B cell (primary cell): ENCODE measurements at regions not wholly inside any gene's neighbourhood (a gene's known extent, or its start where the extent isn't known, plus 50 kb on each side); places are given as distances from the start of the nearest gene placed in this dataset.

Source experiments
- ATAC-seq: fragments of 200-7000 bp; cut with Tn5 transposase; one replicate; pipeline ENCODE4 v1.10.0; 2021; ENCODE audit warnings: low read depth, mild to moderate bottlenecking, moderate number of reproducible peaks, moderate library complexity
- CTCF ChIA-PET: fragments of 350-600 bp; sonication (Branson Sonifier 250); formaldehyde crosslinking; loops from one replicate; lab custom pipeline; 2021; ENCODE audit warnings: antibody characterized with exemption, inconsistent platforms; lab: Charles Lee
- POLR2A ChIA-PET: fragments of 350-600 bp; sonication (Branson Sonifier 250); formaldehyde crosslinking; loops from one replicate; lab custom pipeline; 2021; ENCODE audit warnings: antibody characterized with exemption; lab: Charles Lee
- DNase-seq: peaks from one replicate; pipeline ENCODE4 v3.0.0; 2013
- H2AFZ ChIP-seq: 2 replicates; pipeline ENCODE4 v1.6.1; 2012; ENCODE audit warnings: mild to moderate bottlenecking, low read depth, low read length; ENCODE audit not compliant: insufficient read depth, poor library complexity, severe bottlenecking
- H3K27ac ChIP-seq, 2 donors: 1 replicate in 1 of 2; 2 replicates in 1 of 2; pipeline ENCODE4 v1.5.1; 2012 to 2013; ENCODE audit warnings: low read length in 2 of 2, mild to moderate bottlenecking in 2 of 2, moderate library complexity in 1 of 2
- H3K27me3 ChIP-seq, 4 experiments: fragments of 200-600 bp in 1 of 4; sonication (generic) in 1 of 4; replicated peaks in 1 of 4; 1 replicate in 2 of 4; 2 replicates in 2 of 4; pipeline versions ENCODE4 v1.6.1 to v1.7.0; 2013 to 2016; ENCODE audit warnings: low read length in 3 of 4, mild to moderate bottlenecking in 2 of 4, mixed read lengths in 1 of 4, moderate library complexity in 1 of 4; ENCODE audit not compliant: insufficient read depth in 4 of 4, control insufficient read depth in 3 of 4; ENCODE audit errors: control extremely low read depth in 1 of 4
- H3K36me3 ChIP-seq, 2 experiments: replicated peaks in 1 of 2; 1 replicate in 1 of 2; 2 replicates in 1 of 2; pipeline versions ENCODE4 v1.6.1 to v1.7.1; 2013; ENCODE audit warnings: low read length in 1 of 2; ENCODE audit not compliant: insufficient read depth in 2 of 2, control insufficient read depth in 1 of 2; ENCODE audit errors: control extremely low read depth in 1 of 2, extremely low read depth in 1 of 2
- H3K4me1 ChIP-seq, 2 donors: fragments of 200-600 bp in 1 of 2; sonication (generic) in 1 of 2; 1 replicate in 1 of 2; 2 replicates in 1 of 2; pipeline versions ENCODE4 v1.5.1 to v1.6.1; 2013 to 2017; ENCODE audit warnings: low read length in 2 of 2; ENCODE audit not compliant: control insufficient read depth in 2 of 2, insufficient read depth in 2 of 2
- H3K4me2 ChIP-seq: replicated peaks from 2 replicates; pipeline ENCODE3; 2012; ENCODE audit warnings: mild to moderate bottlenecking, low read depth, low read length; ENCODE audit not compliant: poor library complexity, severe bottlenecking
- H3K4me3 ChIP-seq, 5 experiments: fragments of 200-600 bp in 1 of 5; sonication (generic) in 1 of 5; 1 replicate in 3 of 5; 2 replicates in 2 of 5; pipeline versions ENCODE4 v1.5.1 to v1.7.0; 2011 to 2016; ENCODE audit warnings: low read length in 4 of 5, mild to moderate bottlenecking in 4 of 5, low read depth in 2 of 5, control low read depth in 1 of 5, moderate library complexity in 1 of 5; ENCODE audit not compliant: insufficient read depth in 1 of 5; ENCODE audit errors: control extremely low read depth in 1 of 5, extremely low read depth in 1 of 5
- H3K79me2 ChIP-seq: fragments of 200-600 bp; sonication (generic); one replicate; pipeline ENCODE4 v1.6.0; 2016; ENCODE audit warnings: low read length; ENCODE audit not compliant: control insufficient read depth, insufficient read depth
- H3K9ac ChIP-seq: fragments of 200-600 bp; sonication (generic); 2 replicates; pipeline ENCODE4 v1.6.1; 2017; ENCODE audit warnings: mild to moderate bottlenecking, low read length, moderate library complexity
- H3K9me3 ChIP-seq, 3 donors: one replicate each; pipeline versions ENCODE4 v1.6.1 to v1.7.1; 2013; ENCODE audit warnings: low read length in 2 of 3; ENCODE audit not compliant: control insufficient read depth in 2 of 3, insufficient read depth in 1 of 3; ENCODE audit errors: control extremely low read depth in 1 of 3
- H4K20me1 ChIP-seq: 2 replicates; pipeline ENCODE4 v1.6.0; 2012; ENCODE audit warnings: mild to moderate bottlenecking, low read length; ENCODE audit not compliant: insufficient read depth, control insufficient read depth, poor library complexity, severe bottlenecking
- H3K27ac Mint-ChIP-seq: one replicate; pipeline ENCODE4 v1.8.0; 2021; ENCODE audit warnings: mixed read lengths
- H3K27me3 Mint-ChIP-seq: one replicate; pipeline ENCODE4 v1.8.0; 2021; ENCODE audit warnings: mixed read lengths
- H3K4me1 Mint-ChIP-seq: one replicate; pipeline ENCODE4 v1.8.0; 2021; ENCODE audit warnings: mixed read lengths
- H3K4me3 Mint-ChIP-seq: one replicate; pipeline ENCODE4 v1.8.0; 2021; ENCODE audit warnings: mixed read lengths
- H3K9me3 Mint-ChIP-seq: one replicate; pipeline ENCODE4 v1.8.0; 2022; ENCODE audit warnings: mixed read lengths; ENCODE audit not compliant: insufficient read depth
- CTCF ChIP-seq: fragments of 200-600 bp; IDR thresholded peaks from one replicate; pipeline ENCODE4 v1.8.0; 2022; ENCODE audit warnings: antibody characterized with exemption, mild to moderate bottlenecking
- EZH2 ChIP-seq: IDR thresholded peaks from 2 replicates; pipeline ENCODE4 v1.6.1; 2012; ENCODE audit warnings: borderline replicate concordance, low read depth, mild to moderate bottlenecking, moderate library complexity, low read length; ENCODE audit not compliant: insufficient read depth, poor library complexity, severe bottlenecking
- WGBS: methylation state at CpG from one replicate; pipeline ENCODE4 v1.1.5; 2013; ENCODE audit warnings: missing lambda C conversion rate; ENCODE audit not compliant: insufficient coverage; 5-methylcytosine and 5-hydroxymethylcytosine counted together
- intact Hi-C: fragments of 100-400 bp; cut with micrococcal nuclease; formaldehyde crosslinking; loops from one replicate; pipeline ENCODE4 v1.10.0; 2022

- Histone ChIP-seq H3K79me2 (no peaks in the 10 kb centered on the region), H3K4me3 (no peak overlapping the region), H3K9me3 (peaks cover 0 to 15% (median 10%) of the 10 kb centered on the region in 3 donors), H4K20me1 (no peaks in the 10 kb centered on the region), H3K4me2 (no peak overlapping the region), H3K36me3 (no peaks in the 10 kb centered on the region), H3K9ac (no peak overlapping the region), H2AFZ (no peak overlapping the region), H3K4me1 (no peaks in the 10 kb centered on the region), H3K27me3 (no peaks in the 10 kb centered on the region), H3K27ac (no peak overlapping the region)
- intact Hi-C loops, result no loop called here
- ChIA-PET POLR2A (no interaction called here), CTCF (no interaction called here)
- TF ChIP-seq EZH2, result no peak
- TF ChIP-seq CTCF, result no peak
- Mint-ChIP-seq H3K4me3 (no peak overlapping the region), H3K9me3 (peaks cover 4% of the 10 kb centered on the region), H3K27ac (no peak overlapping the region), H3K4me1 (no peaks in the 10 kb centered on the region), H3K27me3 (peaks cover 31% of the 10 kb centered on the region)
- WGBS, result 100% methylated on average over 1 of the region's 1 CpG
- ATAC-seq (no peak), DNase-seq (no peak)
Observed at GRCh38 chr21:35423709-35424108, 374.6 kb upstream of the RUNX1 start.

- Mint-ChIP-seq H3K4me3 (no peak overlapping the region), H3K4me1 (no peaks in the 10 kb centered on the region), H3K27me3 (peaks cover 24% of the 10 kb centered on the region), H3K27ac (no peak overlapping the region), H3K9me3 (peaks cover 4% of the 10 kb centered on the region)
- CTCF ChIA-PET, result no interaction called here
- Histone ChIP-seq H3K9me3 (peaks cover 0 to 15% (median 10%) of the 10 kb centered on the region in 3 donors), H3K27ac (no peak overlapping the region), H3K27me3 (no peaks in the 10 kb centered on the region), H3K4me3 (no peak overlapping the region), H3K9ac (no peak overlapping the region), H4K20me1 (no peaks in the 10 kb centered on the region), H2AFZ (no peak overlapping the region), H3K4me2 (no peak overlapping the region), H3K79me2 (no peaks in the 10 kb centered on the region), H3K36me3 (no peaks in the 10 kb centered on the region), H3K4me1 (no peaks in the 10 kb centered on the region)
- POLR2A ChIA-PET, result no interaction called here
- DNase-seq, result no peak
- TF ChIP-seq EZH2, result no peak
- no peak for TF ChIP-seq CTCF
- intact Hi-C loops, result no loop called here
- ATAC-seq, result no peak
Observed at GRCh38 chr21:35422011-35422410, 372.9 kb upstream of the RUNX1 start.
